GM12878 (cell line): ENCODE measurements at regions not wholly inside any gene's neighbourhood (a gene's known extent, or its start where the extent isn't known, plus 50 kb on each side); places are given as distances from the start of the nearest gene placed in this dataset.

Experiments used
- ATAC-seq: fragments of 200-7000 bp; cut with Tn5 transposase; 3 replicates; pipeline ENCODE4 v1.9.1; 2020; ENCODE audit warnings: mild to moderate bottlenecking, moderate library complexity
- BruUV-seq: library from RNA; stranded (reverse); fragments of 400-500 nt; replicated peaks from 2 replicates; lab custom pipeline; 2021; lab: Mats Ljungman, UMichigan
- CTCF ChIA-PET: fragments of 300-600 bp; sonication (Branson Sonifier 250); formaldehyde crosslinking; extraction: SDS; loops from one replicate; lab custom pipeline; 2021; ENCODE audit warnings: inconsistent platforms; lab: Yijun Ruan, JAX
- POLR2A ChIA-PET: fragments of 350-600 bp; formaldehyde crosslinking; extraction: SDS; loops from one replicate; lab custom pipeline; 2021; ENCODE audit warnings: inconsistent platforms; lab: Charles Lee
- RAD21 ChIA-PET: fragments of 300-600 bp; sonication (Branson Sonifier 250); formaldehyde crosslinking; loops from one replicate; lab custom pipeline; 2023; ENCODE audit warnings: antibody characterized with exemption; ENCODE audit not compliant: unreplicated experiment; lab: Charles Lee
- SMC1A ChIA-PET: fragments of 300-600 bp; sonication (Branson Sonifier 250); formaldehyde crosslinking; loops from one replicate; lab custom pipeline; 2023; ENCODE audit not compliant: unreplicated experiment, uncharacterized antibody; lab: Charles Lee
- DNase-seq: peaks from one replicate; pipeline ENCODE4 v3.0.0-alpha.2; 2011; ENCODE audit warnings: low read depth, low spot score
- FAIRE-seq: peaks from 3 replicates; lab custom pipeline; 2011; peaks lifted over from hg19 to GRCh38; lab: Jason Lieb, UNC
- H2AFZ ChIP-seq: 2 replicates; pipeline ENCODE4 v1.6.0; 2011; ENCODE audit warnings: low read depth, low read length, control low read depth; ENCODE audit not compliant: control insufficient read depth
- H3K27ac ChIP-seq: 2 replicates; pipeline ENCODE4 v1.5.1; 2011; ENCODE audit warnings: control low read depth; ENCODE audit not compliant: control insufficient read depth, insufficient read depth
- H3K27me3 ChIP-seq, 2 experiments: replicated peaks in 1 of 2; 2 replicates each; pipeline versions ENCODE4 v1.6.0 to v1.6.1; 2011; ENCODE audit warnings: low read length in 1 of 2; ENCODE audit not compliant: control insufficient read depth in 2 of 2, insufficient read depth in 2 of 2
- H3K36me3 ChIP-seq, 2 experiments: 2 replicates each; pipeline ENCODE4 v1.5.1; 2011; ENCODE audit warnings: low read length in 1 of 2; ENCODE audit not compliant: control insufficient read depth in 2 of 2, insufficient read depth in 2 of 2
- H3K4me1 ChIP-seq: 2 replicates; pipeline ENCODE4 v1.6.1; 2011; ENCODE audit warnings: mild to moderate bottlenecking, low read length, moderate library complexity, mixed read lengths; ENCODE audit not compliant: control insufficient read depth, insufficient read depth
- H3K4me2 ChIP-seq: 2 replicates; pipeline ENCODE4 v1.6.0; 2011; ENCODE audit warnings: control low read depth; ENCODE audit not compliant: control insufficient read depth, insufficient read depth
- H3K4me3 ChIP-seq: fragments of 200-600 bp; sonication (generic); 2 replicates; pipeline ENCODE4 v1.5.1; 2016
- H3K79me2 ChIP-seq: 2 replicates; pipeline ENCODE4 v1.6.0; 2011; ENCODE audit warnings: low read length; ENCODE audit not compliant: control insufficient read depth, insufficient read depth
- H3K9ac ChIP-seq: 2 replicates; pipeline ENCODE4 v1.8.0; 2011; ENCODE audit warnings: low read length, control low read depth, mixed read lengths; ENCODE audit not compliant: control insufficient read depth, insufficient read depth
- H3K9me3 ChIP-seq: replicated peaks from 3 replicates; pipeline ENCODE4 v1.5.1; 2011; ENCODE audit warnings: mild to moderate bottlenecking, low read length; ENCODE audit not compliant: control insufficient read depth, insufficient read depth
- H4K20me1 ChIP-seq: 2 replicates; pipeline ENCODE4 v1.6.0; 2011; ENCODE audit not compliant: control insufficient read depth, insufficient read depth
- ATF2 ChIP-seq: IDR thresholded peaks from 2 replicates; pipeline ENCODE4 v1.6.1; 2012; ENCODE audit warnings: low read length, inconsistent platforms
- BMI1 ChIP-seq: fragments of 450-650 bp; IDR thresholded peaks from 2 replicates; pipeline ENCODE4 v1.6.1; 2016; ENCODE audit warnings: mild to moderate bottlenecking, moderate library complexity, borderline replicate concordance
- ETV6 ChIP-seq, 2 experiments: fragments of 450-650 bp in 1 of 2; IDR thresholded peaks in 1 of 2; conservative IDR thresholded peaks in 1 of 2; 2 replicates each; pipeline ENCODE4 v1.6.1; 2014; ENCODE audit warnings: antibody characterized with exemption in 1 of 2, borderline replicate concordance in 1 of 2, low read depth in 1 of 2, mild to moderate bottlenecking in 1 of 2, moderate library complexity in 1 of 2
- HDAC6 ChIP-seq: fragments of 200-600 bp; sonication (generic); IDR thresholded peaks from one replicate; pipeline ENCODE4 v1.8.0; 2017; ENCODE audit warnings: antibody characterized with exemption; ENCODE audit not compliant: unreplicated experiment
- IRF4 ChIP-seq: IDR thresholded peaks from 2 replicates; pipeline ENCODE4 v1.6.1; 2011; ENCODE audit warnings: low read depth, low read length
- JUND ChIP-seq: IDR thresholded peaks from 2 replicates; pipeline ENCODE4 v1.6.1; 2012; ENCODE audit warnings: low read depth, mild to moderate bottlenecking, low read length, improper control_type of control experiment, moderate library complexity
- MYC ChIP-seq: IDR thresholded peaks from 2 replicates; pipeline ENCODE4 v1.6.1; 2011; ENCODE audit warnings: mild to moderate bottlenecking, low read length, moderate library complexity, inconsistent platforms; ENCODE audit not compliant: insufficient read depth, insufficient replicate concordance, insufficient read length, severe bottlenecking
- SRF ChIP-seq, 2 experiments: IDR thresholded peaks; 2 replicates each; pipeline ENCODE4 v1.6.1; 2011; ENCODE audit warnings: low read depth in 2 of 2, low read length in 2 of 2, mild to moderate bottlenecking in 1 of 2, moderate library complexity in 1 of 2
- SUPT20H ChIP-seq: IDR thresholded peaks from 2 replicates; pipeline ENCODE4 v1.6.1; 2011; ENCODE audit warnings: low read depth, mild to moderate bottlenecking, low read length, moderate library complexity, borderline replicate concordance; ENCODE audit not compliant: control insufficient read depth
- TCF3 ChIP-seq: IDR thresholded peaks from 2 replicates; pipeline ENCODE4 v1.6.1; 2012; ENCODE audit warnings: low read depth, mild to moderate bottlenecking, low read length, borderline replicate concordance; ENCODE audit not compliant: insufficient read depth
- ZBTB40 ChIP-seq: fragments of 450-650 bp; IDR thresholded peaks from 2 replicates; pipeline ENCODE4 v1.6.1; 2016; ENCODE audit warnings: mild to moderate bottlenecking, moderate library complexity, borderline replicate concordance
- ZNF622 ChIP-seq: fragments of 450-650 bp; IDR thresholded peaks from 2 replicates; pipeline ENCODE4 v1.6.1; 2017; ENCODE audit warnings: mild to moderate bottlenecking, inconsistent platforms
- WGBS: methylation state at CpG from one replicate; pipeline ENCODE4 v1.1.6; 2016; ENCODE audit warnings: low lambda C conversion rate; ENCODE audit not compliant: insufficient replicate concordance, insufficient coverage; ENCODE audit errors: missing lambda C conversion rate; 5-methylcytosine and 5-hydroxymethylcytosine counted together
- in situ Hi-C: fragments of 300-500 bp; cut with MboI; formaldehyde crosslinking; loops from 9 replicates; pipeline ENCODE4 v1.14.3; 2018; ENCODE audit warnings: mixed read lengths
- intact Hi-C: fragments of 100-400 bp; cut with micrococcal nuclease; formaldehyde crosslinking; loops from one replicate; pipeline ENCODE4 v1.14.2; 2022; ENCODE audit not compliant: unreplicated experiment
- TF ChIP-seq, protein P1 (sequence below), 3 experiments: IDR thresholded peaks in 2 of 3; conservative IDR thresholded peaks in 1 of 3; 2 replicates each; pipeline ENCODE4 v1.5.1; 2011; ENCODE audit warnings: low read depth in 3 of 3, low read length in 3 of 3, mild to moderate bottlenecking in 3 of 3, control low read depth in 2 of 3, moderate library complexity in 2 of 3, inconsistent platforms in 1 of 3, mixed read lengths in 1 of 3; ENCODE audit not compliant: control insufficient read depth in 2 of 3, insufficient read depth in 1 of 3; ENCODE audit errors: extremely low read depth in 1 of 3

- Histone ChIP-seq H3K27ac (no peak overlapping the region), H3K79me2 (no peaks in the 10 kb centered on the region), H3K4me3 (no peak overlapping the region), H2AFZ (no peak overlapping the region), H4K20me1 (no peaks in the 10 kb centered on the region), H3K4me2 (no peak overlapping the region), H3K9me3 (no peaks in the 10 kb centered on the region), H3K4me1 (no peaks in the 10 kb centered on the region), H3K27me3 (no peaks in the 10 kb centered on the region), H3K9ac (no peak overlapping the region), H3K36me3 (no peaks in the 10 kb centered on the region)
- RAD21 ChIA-PET: no interaction called here
- POLR2A ChIA-PET: interaction anchor here (1.1 kb wide), 1 partner anchor 314 kb away, joined by 3 read pairs; no protein-coding TSS in a partner anchor
- in situ Hi-C loops (no loop called here), intact Hi-C loops (no loop called here)
- ATAC-seq (no peak), FAIRE-seq (no peak), DNase-seq (no peak)
- BruUV-seq: no TSS peak
- CTCF ChIA-PET: no interaction called here
- SMC1A ChIA-PET: interaction anchor here (0.9 to 1.0 kb wide), 2 partner anchors 11 to 22 kb away, joined by 3 read pairs; no protein-coding TSS in a partner anchor
- WGBS: 0% methylated on average over 1 of the region's 1 CpG
- no peak for TF ChIP-seq JUND
- TF ChIP-seq SUPT20H: no peak
- TF ChIP-seq TCF3: no peak
- no peak for TF ChIP-seq ZBTB40
- no peak for TF ChIP-seq MYC
- no peak for TF ChIP-seq BMI1
- TF ChIP-seq SRF (IDR thresholded peaks at IDR 0.05; ENCODE audit: low read depth in 2 of 2, low read length in 2 of 2): no peak
- TF ChIP-seq HDAC6: no peak
- TF ChIP-seq ETV6 (conservative IDR thresholded peaks at IDR 0.05 in 1 of 2, IDR thresholded peaks at IDR 0.05 in 1 of 2; ENCODE audit: borderline replicate concordance in 1 of 2, low read depth in 1 of 2): no peak
- no peak for TF ChIP-seq ATF2
- no peak for TF ChIP-seq IRF4
- TF ChIP-seq, protein P1, sequence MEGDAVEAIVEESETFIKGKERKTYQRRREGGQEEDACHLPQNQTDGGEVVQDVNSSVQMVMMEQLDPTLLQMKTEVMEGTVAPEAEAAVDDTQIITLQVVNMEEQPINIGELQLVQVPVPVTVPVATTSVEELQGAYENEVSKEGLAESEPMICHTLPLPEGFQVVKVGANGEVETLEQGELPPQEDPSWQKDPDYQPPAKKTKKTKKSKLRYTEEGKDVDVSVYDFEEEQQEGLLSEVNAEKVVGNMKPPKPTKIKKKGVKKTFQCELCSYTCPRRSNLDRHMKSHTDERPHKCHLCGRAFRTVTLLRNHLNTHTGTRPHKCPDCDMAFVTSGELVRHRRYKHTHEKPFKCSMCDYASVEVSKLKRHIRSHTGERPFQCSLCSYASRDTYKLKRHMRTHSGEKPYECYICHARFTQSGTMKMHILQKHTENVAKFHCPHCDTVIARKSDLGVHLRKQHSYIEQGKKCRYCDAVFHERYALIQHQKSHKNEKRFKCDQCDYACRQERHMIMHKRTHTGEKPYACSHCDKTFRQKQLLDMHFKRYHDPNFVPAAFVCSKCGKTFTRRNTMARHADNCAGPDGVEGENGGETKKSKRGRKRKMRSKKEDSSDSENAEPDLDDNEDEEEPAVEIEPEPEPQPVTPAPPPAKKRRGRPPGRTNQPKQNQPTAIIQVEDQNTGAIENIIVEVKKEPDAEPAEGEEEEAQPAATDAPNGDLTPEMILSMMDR (IDR thresholded peaks at IDR 0.05 in 2 of 3, conservative IDR thresholded peaks at IDR 0.05 in 1 of 3; ENCODE audit: control insufficient read depth in 2 of 3, extremely low read depth in 1 of 3, insufficient read depth in 1 of 3, low read depth in 3 of 3, low read length in 3 of 3): no peak
- no peak for TF ChIP-seq ZNF622
Measured at GRCh38 chr2:200158647-200159356, 147.7 kb upstream of the SPATS2L start.
